ENCODE measurements at regions not wholly inside any gene's neighbourhood (a gene's known extent, or its start where the extent isn't known, plus 50 kb on each side); places are given as distances from the start of the nearest gene placed in this dataset.

DNA sequence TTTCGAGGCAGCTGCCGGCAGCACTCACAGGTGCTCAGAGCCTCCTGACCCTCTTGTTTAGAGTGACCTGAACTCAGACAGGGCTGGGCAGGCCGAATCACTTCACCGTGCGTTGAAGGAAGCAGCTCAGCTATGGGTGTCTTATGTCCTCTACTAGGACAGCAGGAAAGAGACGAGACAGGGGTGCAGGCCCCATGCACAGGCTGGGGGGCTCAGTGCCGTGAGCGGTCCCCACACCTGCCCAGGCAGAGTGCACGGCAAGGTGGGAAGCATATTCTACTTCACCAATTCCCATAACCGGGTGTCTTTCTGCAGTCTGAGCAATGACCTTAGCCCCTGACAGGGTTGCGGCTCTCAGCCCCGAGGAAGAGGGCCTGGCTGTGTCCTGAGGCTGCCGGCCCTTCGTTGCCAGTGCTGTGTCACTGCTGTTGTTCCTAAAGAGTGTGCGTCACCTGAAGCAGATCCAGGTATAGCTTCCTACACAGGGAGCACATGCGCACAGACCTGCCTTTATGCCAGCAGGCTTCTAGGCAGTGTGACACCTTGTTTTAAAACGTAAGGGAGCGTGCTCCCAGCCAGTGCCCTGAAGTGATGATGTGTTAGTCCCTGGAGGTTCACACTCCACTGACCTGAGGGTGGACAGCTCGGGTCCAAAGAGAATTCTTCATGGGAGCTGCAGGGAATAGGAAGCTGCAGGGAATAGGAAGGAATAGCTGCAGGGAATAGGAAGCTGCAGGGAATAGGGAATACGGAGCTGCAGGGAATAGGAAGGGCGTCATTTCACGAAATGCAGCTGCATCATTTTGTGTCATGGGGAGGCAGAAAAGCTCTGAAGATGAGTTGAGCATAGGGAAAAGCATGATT, 207.9 kb upstream of the SALL3 start:
- no peak for DNase-seq

GRCh38 chr18:78772360-78773302, 207.0 kb upstream of the SALL3 start:
- DNase-seq, result no peak

GRCh38 chr18:78773303-78773755, 206.3 kb upstream of the SALL3 start:
- no peak for DNase-seq

- no peak for DNase-seq
Observed at GRCh38 chr18:78773819-78774218, 205.8 kb upstream of the SALL3 start.

DNA sequence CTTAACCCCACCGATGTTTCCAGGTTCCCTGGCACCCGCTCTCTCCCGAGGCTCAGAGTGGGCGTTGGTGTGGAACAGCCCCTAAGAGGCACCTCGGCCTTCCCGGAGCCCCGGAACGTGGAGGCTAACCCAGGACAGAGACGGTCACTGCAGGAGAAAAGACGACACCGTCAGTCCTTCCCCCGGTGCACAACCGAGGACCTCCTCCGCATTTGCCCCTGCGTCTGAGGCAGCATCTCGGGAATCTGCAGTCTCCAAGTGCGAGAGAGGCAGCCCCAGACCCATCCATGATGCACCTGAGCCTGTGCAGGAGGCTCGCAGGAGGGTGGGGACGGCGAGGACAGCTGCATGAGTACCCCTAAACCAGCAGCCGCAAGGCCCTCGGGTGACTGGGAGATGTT, 204.9 kb upstream of the SALL3 start:
- no peak for DNase-seq

- DNase-seq, result no peak
Observed at GRCh38 chr18:78776151-78776550, 203.5 kb upstream of the SALL3 start.

GRCh38 chr18:78776706-78777285, 202.8 kb upstream of the SALL3 start:
- no peak for DNase-seq

GRCh38 chr18:78777992-78778391, 201.6 kb upstream of the SALL3 start:
- DNase-seq, result no peak

DNA sequence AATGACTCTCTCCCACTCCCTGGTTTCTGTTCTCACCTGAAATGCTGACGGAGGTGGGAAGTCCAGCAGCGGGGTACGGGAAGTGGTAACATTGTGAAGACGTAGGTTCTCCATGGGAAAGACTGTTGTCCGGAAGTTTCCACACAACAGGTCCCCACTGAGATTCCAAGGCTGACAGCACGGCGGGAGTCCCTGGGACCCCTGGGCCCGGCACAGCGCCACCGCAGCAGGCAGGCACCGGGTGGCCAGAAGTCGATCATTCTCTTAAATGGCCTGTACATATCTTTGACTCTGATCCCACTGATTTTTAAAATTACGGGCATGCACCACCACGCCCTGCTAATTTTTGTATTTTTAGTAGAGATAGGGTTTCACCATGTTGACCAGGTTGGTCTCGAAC, 201.0 kb upstream of the SALL3 start:
- DNase-seq, result no peak

DNA sequence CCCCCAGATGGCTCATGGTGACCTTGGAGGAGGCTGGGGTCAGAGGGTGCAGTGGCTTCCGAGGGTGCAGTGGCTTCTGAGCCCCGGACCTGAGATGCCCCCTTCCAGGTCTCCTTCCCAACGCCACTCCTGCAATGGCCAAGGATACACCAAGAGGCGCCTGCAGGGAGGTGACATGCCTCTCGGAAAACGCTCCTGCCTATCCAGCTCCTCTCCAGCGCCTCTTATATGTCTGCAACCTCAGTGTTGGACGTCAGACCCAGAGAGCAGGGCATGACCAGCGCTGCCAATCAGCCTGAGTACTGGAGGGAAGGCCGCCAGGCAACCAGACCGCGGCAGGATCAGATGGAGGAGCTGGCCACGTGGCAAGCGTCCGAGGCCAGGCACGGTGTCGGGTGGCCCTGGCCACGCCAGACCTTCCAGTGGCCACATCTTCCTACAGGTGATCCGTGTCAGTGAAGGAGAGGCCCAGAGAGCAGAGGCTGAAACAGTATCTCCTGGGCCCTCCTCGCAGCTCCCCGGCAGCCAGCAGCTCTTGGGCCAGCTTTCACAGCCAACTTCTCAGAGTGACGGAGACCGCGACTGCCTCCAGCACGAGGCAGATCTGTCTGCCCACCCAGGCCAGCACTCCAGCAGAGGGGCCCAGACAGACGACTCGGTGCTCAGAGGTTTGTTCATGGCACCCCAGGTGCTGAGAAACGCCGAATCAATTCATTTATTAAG, 199.5 kb upstream of the SALL3 start:
- DNase-seq, result no peak

- no peak for DNase-seq
Observed at GRCh38 chr18:78780719-78781600, 198.7 kb upstream of the SALL3 start.

- DNase-seq, result no peak
Observed at GRCh38 chr18:78781601-78781960, 198.0 kb upstream of the SALL3 start.

- no peak for DNase-seq
Observed at GRCh38 chr18:78782951-78783563, 196.6 kb upstream of the SALL3 start.

- no peak for DNase-seq
Observed at GRCh38 chr18:78783564-78783960, 196.1 kb upstream of the SALL3 start.

GRCh38 chr18:78784861-78785260, 194.8 kb upstream of the SALL3 start:
- DNase-seq, result no peak

DNA sequence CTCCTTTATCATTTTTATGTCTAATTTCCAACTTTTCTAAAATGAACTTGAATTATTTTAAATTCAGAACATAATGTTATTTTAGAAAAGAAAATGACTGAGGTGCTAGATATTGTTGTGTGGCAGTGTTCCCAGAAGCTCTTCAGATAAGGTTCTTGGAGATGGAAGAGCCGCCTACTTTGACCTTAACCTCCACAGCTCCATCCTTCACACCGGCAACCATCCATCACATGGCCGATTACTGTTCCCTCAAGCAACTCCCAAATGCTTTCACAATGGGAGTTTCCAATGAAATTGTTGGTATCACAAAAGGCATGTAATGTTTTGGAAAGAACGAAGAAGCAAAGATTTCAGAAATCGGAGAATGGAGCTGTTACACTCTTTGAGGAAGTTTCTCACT, 193.9 kb upstream of the SALL3 start:
- DNase-seq, result no peak

- no peak for DNase-seq
Observed at GRCh38 chr18:78786776-78787175, 192.8 kb upstream of the SALL3 start.

GRCh38 chr18:78787751-78788150, 191.9 kb upstream of the SALL3 start:
- no peak for DNase-seq

GRCh38 chr18:78788161-78788560, 191.5 kb upstream of the SALL3 start:
- no peak for DNase-seq

DNA sequence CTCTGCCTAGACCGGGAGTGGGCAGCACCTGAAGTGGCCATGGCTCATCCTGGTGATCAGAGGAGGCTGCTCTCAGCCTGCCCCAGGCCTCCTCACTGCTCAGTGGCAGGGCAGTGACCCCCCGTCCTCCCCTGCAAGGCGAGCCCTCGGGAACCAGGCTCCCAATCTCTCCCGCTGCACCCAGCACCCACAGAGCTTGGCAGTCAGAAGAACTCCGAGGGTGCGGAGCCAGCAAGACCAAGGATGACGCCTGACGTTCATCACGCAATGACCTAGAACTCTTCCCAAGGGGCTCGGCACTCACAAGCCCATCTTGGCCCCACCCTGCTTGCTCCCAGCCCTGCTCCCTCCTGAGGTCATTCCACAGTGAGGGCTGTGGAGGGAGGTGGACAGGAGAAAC, 189.8 kb upstream of the SALL3 start:
- DNase-seq, result no peak

- no peak for DNase-seq
Observed at GRCh38 chr18:78790511-78790910, 189.1 kb upstream of the SALL3 start.

Measured in CD4-positive, alpha-beta T cell treated with Interleukin-6 for 4 hours (primary cell).